PC-9 (cell line): ENCODE measurements at regions not wholly inside any gene's neighbourhood (a gene's known extent, or its start where the extent isn't known, plus 50 kb on each side); places are given as distances from the start of the nearest gene placed in this dataset.

Experiments used
- CTCF ChIP-seq: fragments of 200-600 bp; sonication (generic); conservative IDR thresholded peaks from 2 replicates; pipeline ENCODE4 v1.6.1; 2017; ENCODE audit warnings: mixed run types, antibody characterized with exemption, mild to moderate bottlenecking, moderate library complexity
- EZH2 ChIP-seq: fragments of 200-600 bp; sonication (generic); IDR thresholded peaks from 2 replicates; pipeline ENCODE4 v1.8.0; 2017; ENCODE audit warnings: antibody characterized with exemption, low read depth

GRCh38 chr7:114153700-114154099 lies 234.9 kb upstream of the PPP1R3A start:
- TF ChIP-seq CTCF: no peak
- TF ChIP-seq EZH2: no peak
